Hepatocyte (in vitro differentiated cells): ENCODE measurements at regions not wholly inside any gene's neighbourhood (a gene's known extent, or its start where the extent isn't known, plus 50 kb on each side); places are given as distances from the start of the nearest gene placed in this dataset.

Experiments
- DNase-seq: peaks from one replicate; pipeline ENCODE4 v3.0.0-alpha.2; 2016; ENCODE audit warnings: low spot score
- H2AFZ ChIP-seq: fragments of 200-600 bp; sonication (generic); 2 replicates; pipeline ENCODE4 v1.6.0; 2016; ENCODE audit warnings: antibody characterized with exemption, mild to moderate bottlenecking
- H3K27ac ChIP-seq: fragments of 200-600 bp; sonication (generic); 2 replicates; pipeline ENCODE4 v1.5.1; 2016; ENCODE audit warnings: mild to moderate bottlenecking
- H3K27me3 ChIP-seq: fragments of 200-600 bp; sonication (generic); 2 replicates; pipeline ENCODE4 v1.6.1; 2016
- H3K36me3 ChIP-seq: fragments of 200-600 bp; sonication (generic); replicated peaks from 2 replicates; pipeline ENCODE4 v1.5.1; 2016; ENCODE audit warnings: low read depth; ENCODE audit not compliant: insufficient read depth
- H3K4me1 ChIP-seq: fragments of 200-600 bp; sonication (generic); 2 replicates; pipeline ENCODE4 v1.5.1; 2016; ENCODE audit warnings: mild to moderate bottlenecking, moderate library complexity; ENCODE audit not compliant: insufficient read depth
- H3K4me2 ChIP-seq: fragments of 200-600 bp; sonication (generic); 2 replicates; pipeline ENCODE4 v1.6.0; 2016
- H3K4me3 ChIP-seq: fragments of 200-600 bp; sonication (generic); 2 replicates; pipeline ENCODE4 v1.5.1; 2016; ENCODE audit warnings: mild to moderate bottlenecking
- H3K79me2 ChIP-seq: fragments of 200-600 bp; sonication (generic); 2 replicates; pipeline ENCODE4 v1.6.0; 2017; ENCODE audit warnings: mild to moderate bottlenecking
- H3K9me2 ChIP-seq: fragments of 200-600 bp; sonication (generic); replicated peaks from 2 replicates; pipeline ENCODE4 v1.6.0; 2017; ENCODE audit warnings: mild to moderate bottlenecking; ENCODE audit not compliant: insufficient read depth
- H3K9me3 ChIP-seq: fragments of 200-600 bp; sonication (generic); 2 replicates; pipeline ENCODE4 v1.5.1; 2016; ENCODE audit warnings: low read depth, mild to moderate bottlenecking
- H4K20me1 ChIP-seq: fragments of 200-600 bp; sonication (generic); 2 replicates; pipeline ENCODE4 v1.6.0; 2016; ENCODE audit warnings: mild to moderate bottlenecking; ENCODE audit not compliant: insufficient read depth, poor library complexity, severe bottlenecking
- EZH2 ChIP-seq: fragments of 200-600 bp; sonication (generic); IDR thresholded peaks from 2 replicates; pipeline ENCODE4 v1.6.1; 2016; ENCODE audit warnings: antibody characterized with exemption, mild to moderate bottlenecking, borderline replicate concordance
- EZH2phosphoT487 ChIP-seq: fragments of 200-600 bp; sonication (generic); IDR thresholded peaks from one replicate; pipeline ENCODE4 v1.6.1; 2018; ENCODE audit warnings: antibody characterized with exemption, mild to moderate bottlenecking, low read depth, moderate library complexity; ENCODE audit not compliant: unreplicated experiment, severe bottlenecking
- WGBS: methylation state at CpG from one replicate; pipeline ENCODE4 v1.1.6; 2016; ENCODE audit warnings: low lambda C conversion rate; ENCODE audit errors: missing lambda C conversion rate; 5-methylcytosine and 5-hydroxymethylcytosine counted together
- TF ChIP-seq, protein P1 (sequence below): fragments of 200-600 bp; sonication (generic); IDR thresholded peaks from 2 replicates; pipeline ENCODE4 v1.5.1; 2016; ENCODE audit warnings: antibody characterized with exemption, mild to moderate bottlenecking; ENCODE audit not compliant: poor library complexity

GRCh38 chr1:215377746-215378145 lies 189.4 kb upstream of the KCTD3 start:
- H3K27ac ChIP-seq, result no peak overlapping the region
- TF ChIP-seq EZH2, result no peak
- TF ChIP-seq, protein P1, sequence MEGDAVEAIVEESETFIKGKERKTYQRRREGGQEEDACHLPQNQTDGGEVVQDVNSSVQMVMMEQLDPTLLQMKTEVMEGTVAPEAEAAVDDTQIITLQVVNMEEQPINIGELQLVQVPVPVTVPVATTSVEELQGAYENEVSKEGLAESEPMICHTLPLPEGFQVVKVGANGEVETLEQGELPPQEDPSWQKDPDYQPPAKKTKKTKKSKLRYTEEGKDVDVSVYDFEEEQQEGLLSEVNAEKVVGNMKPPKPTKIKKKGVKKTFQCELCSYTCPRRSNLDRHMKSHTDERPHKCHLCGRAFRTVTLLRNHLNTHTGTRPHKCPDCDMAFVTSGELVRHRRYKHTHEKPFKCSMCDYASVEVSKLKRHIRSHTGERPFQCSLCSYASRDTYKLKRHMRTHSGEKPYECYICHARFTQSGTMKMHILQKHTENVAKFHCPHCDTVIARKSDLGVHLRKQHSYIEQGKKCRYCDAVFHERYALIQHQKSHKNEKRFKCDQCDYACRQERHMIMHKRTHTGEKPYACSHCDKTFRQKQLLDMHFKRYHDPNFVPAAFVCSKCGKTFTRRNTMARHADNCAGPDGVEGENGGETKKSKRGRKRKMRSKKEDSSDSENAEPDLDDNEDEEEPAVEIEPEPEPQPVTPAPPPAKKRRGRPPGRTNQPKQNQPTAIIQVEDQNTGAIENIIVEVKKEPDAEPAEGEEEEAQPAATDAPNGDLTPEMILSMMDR, result no peak
- TF ChIP-seq EZH2phosphoT487, result no peak
- H3K27me3 ChIP-seq, result no peaks in the 10 kb centered on the region
- H3K9me3 ChIP-seq, result no peaks in the 10 kb centered on the region
- no peak for DNase-seq
- no peaks in the 10 kb centered on the region for H3K79me2 ChIP-seq
- H4K20me1 ChIP-seq, result no peaks in the 10 kb centered on the region
- no peaks in the 10 kb centered on the region for H3K9me2 ChIP-seq
- no peak overlapping the region for H3K4me2 ChIP-seq
- no peak overlapping the region for H3K4me3 ChIP-seq
- no peaks in the 10 kb centered on the region for H3K4me1 ChIP-seq
- 84% methylated on average over 2 of the region's 2 CpGs for WGBS
- H2AFZ ChIP-seq, result no peak overlapping the region
- no peaks in the 10 kb centered on the region for H3K36me3 ChIP-seq

- TF ChIP-seq EZH2, result no peak
- no peak for TF ChIP-seq EZH2phosphoT487
- TF ChIP-seq, protein P1, result no peak
- no peaks in the 10 kb centered on the region for H3K4me1 ChIP-seq
- no peaks in the 10 kb centered on the region for H4K20me1 ChIP-seq
- H2AFZ ChIP-seq, result no peak overlapping the region
- H3K79me2 ChIP-seq, result no peaks in the 10 kb centered on the region
- no peak overlapping the region for H3K4me2 ChIP-seq
- H3K9me3 ChIP-seq, result no peaks in the 10 kb centered on the region
- no peak for DNase-seq
- no peaks in the 10 kb centered on the region for H3K27me3 ChIP-seq
- WGBS, result 100% methylated on average over 1 of the region's 1 CpG
- H3K36me3 ChIP-seq, result no peaks in the 10 kb centered on the region
- no peak overlapping the region for H3K4me3 ChIP-seq
- no peak overlapping the region for H3K27ac ChIP-seq
- no peaks in the 10 kb centered on the region for H3K9me2 ChIP-seq
Observed at GRCh38 chr1:215380566-215380965, 186.5 kb upstream of the KCTD3 start.

DNA sequence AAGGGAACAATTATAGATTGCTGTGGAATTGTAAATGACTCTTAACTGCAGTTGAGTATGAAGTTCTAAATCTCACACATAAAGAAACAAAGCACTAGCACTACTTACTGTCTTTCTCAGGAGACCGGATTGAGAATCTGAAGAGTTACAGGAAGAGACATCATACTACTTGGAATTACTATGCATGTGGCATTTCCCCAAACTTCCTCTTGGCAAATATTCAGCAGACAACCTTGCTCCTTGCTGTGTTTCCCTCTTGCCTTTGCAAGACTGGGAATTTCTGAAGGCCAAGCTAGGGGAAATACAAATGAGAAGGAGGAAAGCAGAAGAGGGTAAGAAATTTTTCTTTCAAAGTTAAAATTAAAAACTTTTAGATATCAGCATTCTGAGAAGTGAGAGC lies 173.6 kb upstream of the KCTD3 start:
- H3K4me2 ChIP-seq, result no peak overlapping the region
- no peaks in the 10 kb centered on the region for H3K79me2 ChIP-seq
- 97% methylated on average over 1 of the region's 1 CpG for WGBS
- no peaks in the 10 kb centered on the region for H3K9me3 ChIP-seq
- TF ChIP-seq EZH2 (no peak), EZH2phosphoT487 (no peak)
- TF ChIP-seq, protein P1, result no peak
- H3K27me3 ChIP-seq, result no peaks in the 10 kb centered on the region
- no peak overlapping the region for H2AFZ ChIP-seq
- no peak overlapping the region for H3K27ac ChIP-seq
- H3K36me3 ChIP-seq, result no peaks in the 10 kb centered on the region
- no peak overlapping the region for H3K4me3 ChIP-seq
- no peaks in the 10 kb centered on the region for H4K20me1 ChIP-seq
- no peaks in the 10 kb centered on the region for H3K9me2 ChIP-seq
- H3K4me1 ChIP-seq, result no peaks in the 10 kb centered on the region
- DNase-seq, result no peak
